ENCODE measurements at regions not wholly inside any gene's neighbourhood (a gene's known extent, or its start where the extent isn't known, plus 50 kb on each side); places are given as distances from the start of the nearest gene placed in this dataset.

DNA sequence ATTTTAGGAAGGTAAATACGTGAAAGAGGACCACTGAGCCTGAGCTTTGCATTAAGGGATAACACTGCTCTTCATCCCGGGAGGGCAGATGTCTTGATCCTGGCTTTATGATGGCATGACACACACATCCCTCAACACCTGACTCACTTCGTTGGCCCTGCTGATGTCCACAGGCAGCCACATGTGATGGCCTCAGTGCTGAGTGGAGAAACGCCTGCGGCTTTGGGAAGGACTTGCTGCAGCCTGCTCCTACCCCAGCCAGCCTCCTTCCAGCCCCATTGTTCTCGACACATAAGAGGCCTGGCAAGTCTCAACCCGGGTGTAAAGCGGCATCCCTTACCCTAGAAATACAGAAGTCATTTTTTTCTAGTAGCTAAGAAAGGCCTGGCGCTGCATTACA lies 169.0 kb downstream of the SYK start:
- no peak for DNase-seq (ENCODE audit: low read depth, low spot score)

DNA sequence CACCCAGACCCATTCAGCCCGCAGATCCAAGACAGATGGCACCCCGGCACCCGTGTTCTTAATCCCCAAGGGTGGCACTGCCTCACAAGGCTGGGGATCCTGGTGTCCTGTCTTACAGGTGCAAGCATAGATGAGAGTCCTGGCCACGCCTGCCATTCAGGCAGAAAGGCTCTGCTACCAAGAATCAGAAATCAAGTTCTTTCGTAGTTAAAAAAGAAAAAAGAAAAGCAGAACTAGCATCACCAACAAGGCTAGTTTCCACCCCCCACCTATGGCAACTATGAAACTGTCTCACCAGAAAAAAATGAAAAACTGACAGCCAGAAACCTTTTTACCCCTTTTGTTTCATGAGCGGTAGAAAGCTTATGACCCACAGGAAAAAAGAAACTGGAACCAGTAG lies 170.4 kb downstream of the SYK start:
- DNase-seq (ENCODE audit: low read depth, low spot score): no peak

More for the DNA sequence above, 169.0 kb downstream of the SYK start:
- POLR2A ChIA-PET: interaction anchor here (0.6 kb wide), 1 partner anchor 1021 kb away, joined by 3 read pairs; no protein-coding TSS in a partner anchor
- Histone ChIP-seq H3K27me3 (ENCODE audit: control insufficient read depth, insufficient read depth, low read length) (no peaks in the 10 kb centered on the region), H3K27ac (ENCODE audit: low read depth, low read length) (no peak overlapping the region), H3K9me3 (ENCODE audit: control insufficient read depth, insufficient read depth, low read length) (peaks cover 5% of the 10 kb centered on the region; the same call in 1 of the 2 replicates), H3K4me3 (ENCODE audit: low read depth, low read length) (no peak overlapping the region)
- TF ChIP-seq, protein P1, sequence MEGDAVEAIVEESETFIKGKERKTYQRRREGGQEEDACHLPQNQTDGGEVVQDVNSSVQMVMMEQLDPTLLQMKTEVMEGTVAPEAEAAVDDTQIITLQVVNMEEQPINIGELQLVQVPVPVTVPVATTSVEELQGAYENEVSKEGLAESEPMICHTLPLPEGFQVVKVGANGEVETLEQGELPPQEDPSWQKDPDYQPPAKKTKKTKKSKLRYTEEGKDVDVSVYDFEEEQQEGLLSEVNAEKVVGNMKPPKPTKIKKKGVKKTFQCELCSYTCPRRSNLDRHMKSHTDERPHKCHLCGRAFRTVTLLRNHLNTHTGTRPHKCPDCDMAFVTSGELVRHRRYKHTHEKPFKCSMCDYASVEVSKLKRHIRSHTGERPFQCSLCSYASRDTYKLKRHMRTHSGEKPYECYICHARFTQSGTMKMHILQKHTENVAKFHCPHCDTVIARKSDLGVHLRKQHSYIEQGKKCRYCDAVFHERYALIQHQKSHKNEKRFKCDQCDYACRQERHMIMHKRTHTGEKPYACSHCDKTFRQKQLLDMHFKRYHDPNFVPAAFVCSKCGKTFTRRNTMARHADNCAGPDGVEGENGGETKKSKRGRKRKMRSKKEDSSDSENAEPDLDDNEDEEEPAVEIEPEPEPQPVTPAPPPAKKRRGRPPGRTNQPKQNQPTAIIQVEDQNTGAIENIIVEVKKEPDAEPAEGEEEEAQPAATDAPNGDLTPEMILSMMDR (IDR thresholded peaks at IDR 0.05; ENCODE audit: low read depth, low read length): no peak
- CTCF ChIA-PET: no interaction called here

DNA sequence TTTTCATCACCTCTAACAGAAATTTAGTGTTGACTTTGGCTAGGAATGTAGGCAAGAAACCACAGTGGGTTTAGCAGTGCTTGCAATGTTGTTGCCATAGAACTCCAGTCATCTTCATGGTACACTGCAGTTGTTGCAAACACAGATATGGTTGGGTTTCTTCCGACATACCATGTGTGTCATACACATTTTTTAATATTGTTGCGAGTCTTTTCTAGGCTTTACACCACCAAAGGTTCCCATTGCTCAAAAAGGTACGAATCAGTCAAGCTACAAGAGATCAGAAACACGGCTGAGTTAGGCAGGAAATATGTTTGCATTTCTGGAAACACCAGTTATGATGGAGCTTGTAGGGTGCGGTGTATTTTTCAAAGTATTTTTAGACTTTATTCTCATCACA lies 172.4 kb downstream of the SYK start:
- Histone ChIP-seq H3K4me3 (ENCODE audit: low read depth, low read length) (no peak overlapping the region), H3K27me3 (ENCODE audit: control insufficient read depth, insufficient read depth, low read length) (no peaks in the 10 kb centered on the region), H3K9me3 (ENCODE audit: control insufficient read depth, insufficient read depth, low read length) (no peaks in the 10 kb centered on the region; the same call in 1 of the 2 replicates), H3K27ac (ENCODE audit: low read depth, low read length) (no peak overlapping the region)
- ChIA-PET CTCF (no interaction called here), POLR2A (no interaction called here)
- no peak for DNase-seq (ENCODE audit: low read depth, low spot score)
- TF ChIP-seq, protein P1 (IDR thresholded peaks at IDR 0.05; ENCODE audit: low read depth, low read length): no peak

More for the DNA sequence above, 170.4 kb downstream of the SYK start:
- no peaks in the 10 kb centered on the region; the same call in 1 of the 2 replicates for H3K9me3 ChIP-seq (ENCODE audit: control insufficient read depth, insufficient read depth, low read length)
- H3K27me3 ChIP-seq (ENCODE audit: control insufficient read depth, insufficient read depth, low read length): no peaks in the 10 kb centered on the region
- no peak overlapping the region for H3K27ac ChIP-seq (ENCODE audit: low read depth, low read length)
- no peak overlapping the region for H3K4me3 ChIP-seq (ENCODE audit: low read depth, low read length)
- TF ChIP-seq, protein P1 (IDR thresholded peaks at IDR 0.05; ENCODE audit: low read depth, low read length): no peak
- ChIA-PET POLR2A (no interaction called here), CTCF (no interaction called here)

DNA sequence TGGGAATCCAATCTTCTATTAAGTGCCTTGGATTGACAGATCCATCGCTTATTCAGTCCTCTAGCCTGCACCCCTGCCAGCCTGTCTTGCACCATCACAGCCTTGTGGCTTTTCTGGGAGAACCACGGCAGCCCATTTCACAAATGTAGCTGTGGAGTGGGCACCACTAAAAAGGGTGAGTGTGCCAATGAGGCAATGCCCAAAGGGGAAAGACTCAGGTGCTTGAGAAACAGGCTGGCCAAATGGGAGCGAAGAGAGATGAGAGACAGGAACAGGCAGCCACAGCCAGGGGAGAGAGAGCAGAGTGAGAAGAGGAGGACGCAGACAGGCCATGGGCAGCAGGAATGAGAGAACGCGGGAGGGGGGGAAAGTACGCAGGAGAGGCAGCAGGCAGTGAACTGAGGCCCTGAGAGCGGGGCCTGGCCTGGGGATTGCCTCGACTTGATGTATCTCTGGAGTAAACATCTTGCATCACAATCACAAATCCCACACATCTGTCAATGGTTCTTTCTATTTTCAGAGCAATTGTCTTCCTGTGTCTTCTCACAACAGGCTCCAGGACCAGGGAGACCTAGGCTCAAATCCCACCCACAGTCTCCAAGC lies 173.1 kb downstream of the SYK start:
- CTCF ChIA-PET: no interaction called here
- TF ChIP-seq, protein P1 (IDR thresholded peaks at IDR 0.05; ENCODE audit: low read depth, low read length): no peak
- Histone ChIP-seq H3K4me3 (ENCODE audit: low read depth, low read length) (no peak overlapping the region), H3K27me3 (ENCODE audit: control insufficient read depth, insufficient read depth, low read length) (no peaks in the 10 kb centered on the region), H3K9me3 (ENCODE audit: control insufficient read depth, insufficient read depth, low read length) (no peaks in the 10 kb centered on the region; the same call in 1 of the 2 replicates), H3K27ac (ENCODE audit: low read depth, low read length) (no peak overlapping the region)
- DNase-seq (ENCODE audit: low read depth, low spot score): no peak
- POLR2A ChIA-PET: no interaction called here

DNA sequence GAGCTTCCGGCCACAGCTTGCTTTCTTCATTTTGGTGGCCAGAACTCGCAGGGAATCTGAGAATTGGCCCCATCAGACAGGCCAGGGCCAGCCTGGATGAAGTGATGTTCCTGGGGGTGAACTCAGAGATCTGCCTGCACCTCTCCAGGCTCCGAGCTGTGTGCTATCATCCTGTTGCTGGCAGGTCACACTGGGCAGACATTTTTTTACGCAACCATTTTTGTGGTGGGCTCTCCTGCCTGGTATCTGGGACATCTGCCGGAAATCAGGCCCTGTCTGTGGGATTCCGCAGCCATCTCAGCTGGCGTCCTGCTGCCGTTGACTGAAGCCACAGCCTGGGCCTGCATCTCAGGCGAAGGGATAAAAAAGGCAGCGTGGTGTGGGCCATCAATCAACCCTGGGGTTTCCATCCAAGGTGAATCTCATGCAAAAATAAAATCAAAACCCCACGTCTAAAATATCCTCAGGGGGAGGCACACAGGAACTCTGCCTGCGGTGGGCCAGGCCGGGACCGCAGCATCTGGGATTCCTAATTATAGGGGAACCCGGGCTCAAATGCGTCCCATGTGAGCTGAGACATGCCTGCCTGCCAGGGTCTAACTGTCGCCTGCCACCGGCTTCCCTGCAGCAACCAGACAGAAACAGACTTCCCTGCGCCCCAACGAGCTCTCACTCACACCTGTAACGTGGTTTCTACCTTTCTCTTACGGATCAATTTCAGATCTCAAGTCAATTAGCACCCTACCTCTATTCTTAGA lies 174.3 kb downstream of the SYK start:
- ChIA-PET POLR2A (no interaction called here), CTCF (interaction anchor here (1.0 kb wide), 1 partner anchor 61 kb away, joined by 3 read pairs; no protein-coding TSS in a partner anchor)
- Histone ChIP-seq H3K27ac (ENCODE audit: low read depth, low read length) (no peak overlapping the region), H3K4me3 (ENCODE audit: low read depth, low read length) (no peak overlapping the region), H3K9me3 (ENCODE audit: control insufficient read depth, insufficient read depth, low read length) (no peaks in the 10 kb centered on the region; the same call in 1 of the 2 replicates), H3K27me3 (ENCODE audit: control insufficient read depth, insufficient read depth, low read length) (no peaks in the 10 kb centered on the region)
- TF ChIP-seq, protein P1 (IDR thresholded peaks at IDR 0.05; ENCODE audit: low read depth, low read length): no peak
- DNase-seq (ENCODE audit: low read depth, low spot score): no peak

Data from AG04450 (cell line).